ENCODE measurements at regions not wholly inside any gene's neighbourhood (a gene's known extent, or its start where the extent isn't known, plus 50 kb on each side); places are given as distances from the start of the nearest gene placed in this dataset.

GRCh38 chr1:234669499-234669898 is 59.5 kb upstream of the IRF2BP2 start:
- TF ChIP-seq CTCF (IDR thresholded peaks at IDR 0.05) = no peak
- no peak for TF ChIP-seq POLR2A (IDR thresholded peaks at IDR 0.05)
